ENCODE measurements at regions not wholly inside any gene's neighbourhood (a gene's known extent, or its start where the extent isn't known, plus 50 kb on each side); places are given as distances from the start of the nearest gene placed in this dataset.

DNA sequence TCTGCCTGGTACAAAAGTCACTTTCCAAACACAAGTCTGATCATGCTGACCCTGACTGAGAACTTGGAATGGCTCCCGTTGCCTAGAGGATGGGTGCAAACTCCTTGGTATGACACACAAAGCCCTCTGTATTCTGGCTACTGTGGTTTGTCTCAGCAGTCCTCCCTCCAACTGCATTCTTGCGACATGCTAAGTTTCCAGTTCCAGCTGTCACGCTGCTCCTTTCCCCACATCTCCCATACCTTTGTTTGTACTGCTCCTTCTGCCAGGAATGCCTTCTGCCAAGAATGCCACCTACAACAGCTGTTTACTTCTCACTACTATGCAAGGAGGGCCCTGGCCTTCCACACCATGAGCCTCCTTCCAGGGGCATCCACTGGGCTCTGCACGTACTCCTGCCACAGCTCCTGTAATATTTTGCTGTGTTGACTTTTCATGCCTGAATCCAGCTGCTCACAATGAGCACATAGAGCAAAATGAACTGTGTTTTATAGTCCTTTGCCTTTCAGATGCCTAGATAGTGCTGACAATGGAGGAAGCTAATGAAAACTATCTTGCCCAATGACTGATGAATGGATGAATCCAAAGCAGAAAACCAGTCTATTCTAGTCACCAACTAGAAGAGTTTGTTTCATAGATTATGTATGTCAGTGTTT is 543.7 kb downstream of the EFNB2 start:
- TF ChIP-seq EZH2 (IDR thresholded peaks at IDR 0.05) (no peak), FOXP2 (optimal IDR thresholded peaks at IDR 0.05; ENCODE audit: control extremely low read depth, extremely low read length, insufficient read depth) (no peak)

Measured in SK-N-MC (cell line).